SK-N-SH (cell line): ENCODE measurements at regions not wholly inside any gene's neighbourhood (a gene's known extent, or its start where the extent isn't known, plus 50 kb on each side); places are given as distances from the start of the nearest gene placed in this dataset.
A peak's percentile ranks its signal among the peaks of the same experiment; 100 is the strongest.

Experiments used
- CTCF ChIA-PET: fragments of 300-600, 350-600 bp; formaldehyde crosslinking; extraction: SDS; loops from one replicate; lab custom pipeline; 2021; lab: Yijun Ruan, JAX
- POLR2A ChIA-PET: fragments of 350-600 bp; sonication (Branson Sonifier 250); formaldehyde crosslinking; extraction: SDS; loops from one replicate; lab custom pipeline; 2020; ENCODE audit warnings: antibody characterized with exemption, inconsistent platforms; lab: Yijun Ruan, JAX
- DNase-seq: peaks from one replicate; pipeline ENCODE4 v3.0.0; 2012
- H2AFZ ChIP-seq: fragments of 200-600 bp; sonication (generic); 2 replicates; pipeline ENCODE4 v1.8.1; 2016; ENCODE audit warnings: antibody characterized with exemption, mild to moderate bottlenecking, low read depth
- H3F3A ChIP-seq: fragments of 200-600 bp; sonication (generic); replicated peaks from 2 replicates; pipeline ENCODE3; 2016; ENCODE audit warnings: antibody characterized with exemption, mild to moderate bottlenecking; ENCODE audit not compliant: insufficient read depth
- H3K27ac ChIP-seq, 2 experiments: fragments of 200-500 bp in 1 of 2; fragments of 200-600 bp in 1 of 2; sonication (Bioruptor generic) in 1 of 2; sonication (generic), shearing (Covaris generic) in 1 of 2; 2 replicates each; pipeline versions ENCODE4 v1.5.1 to v1.6.1; 2014 to 2016; ENCODE audit warnings: low read depth in 2 of 2, inconsistent platforms in 1 of 2, low read length in 1 of 2, mild to moderate bottlenecking in 1 of 2, mixed read lengths in 1 of 2
- H3K27me3 ChIP-seq: fragments of 200-600 bp; sonication (generic), shearing (Covaris generic); 2 replicates; pipeline ENCODE4 v1.6.1; 2016; ENCODE audit warnings: mixed run types; ENCODE audit not compliant: insufficient read depth
- H3K36me3 ChIP-seq, 2 experiments: fragments of 200-500 bp in 1 of 2; fragments of 200-600 bp in 1 of 2; sonication (Bioruptor generic) in 1 of 2; sonication (generic) in 1 of 2; replicated peaks in 1 of 2; 2 replicates each; pipeline versions ENCODE3 to v1.5.1; 2014 to 2016; ENCODE audit warnings: low read length in 1 of 2, mild to moderate bottlenecking in 1 of 2; ENCODE audit not compliant: insufficient read depth in 2 of 2, control insufficient read depth in 1 of 2
- H3K4me1 ChIP-seq, 2 experiments: fragments of 200-500 bp in 1 of 2; fragments of 200-600 bp in 1 of 2; sonication (Bioruptor generic) in 1 of 2; sonication (generic), shearing (Covaris generic) in 1 of 2; 2 replicates each; pipeline versions ENCODE4 v1.5.1 to v1.6.1; 2014 to 2016; ENCODE audit warnings: low read depth in 1 of 2, low read length in 1 of 2, mixed run types in 1 of 2; ENCODE audit not compliant: insufficient read depth in 2 of 2, control insufficient read depth in 1 of 2
- H3K4me2 ChIP-seq: fragments of 200-600 bp; sonication (generic), shearing (Covaris generic); 2 replicates; pipeline ENCODE4 v1.6.1; 2017; ENCODE audit warnings: mixed run types
- H3K4me3 ChIP-seq, 2 experiments: fragments of 200-500 bp in 1 of 2; fragments of 200-600 bp in 1 of 2; sonication (Bioruptor generic) in 1 of 2; sonication (generic), shearing (Covaris generic) in 1 of 2; 2 replicates each; pipeline versions ENCODE4 v1.5.1 to v1.8.1; 2014 to 2016; ENCODE audit warnings: low read depth in 2 of 2, inconsistent platforms in 1 of 2, low read length in 1 of 2, mild to moderate bottlenecking in 1 of 2, mixed read lengths in 1 of 2, moderate library complexity in 1 of 2
- H3K79me2 ChIP-seq: fragments of 200-600 bp; sonication (generic); 2 replicates; pipeline ENCODE4 v1.8.1; 2017; ENCODE audit warnings: mild to moderate bottlenecking; ENCODE audit not compliant: insufficient read depth
- H3K9ac ChIP-seq: fragments of 200-600 bp; sonication (generic); 2 replicates; pipeline ENCODE4 v1.6.1; 2017; ENCODE audit warnings: mixed run types
- H3K9me2 ChIP-seq: fragments of 200-600 bp; sonication (generic); 2 replicates; pipeline ENCODE4 v1.6.1; 2017; ENCODE audit warnings: mixed run types
- H3K9me3 ChIP-seq: fragments of 200-600 bp; sonication (generic); 2 replicates; pipeline ENCODE4 v1.6.1; 2017; ENCODE audit warnings: mixed run types, mild to moderate bottlenecking, moderate library complexity
- H4K20me1 ChIP-seq: fragments of 200-600 bp; sonication (generic); 2 replicates; pipeline ENCODE4 v1.6.1; 2017; ENCODE audit warnings: mild to moderate bottlenecking, mixed run types; ENCODE audit not compliant: insufficient read depth
- CTCF ChIP-seq: fragments of 200-600 bp; sonication (generic); IDR thresholded peaks from 2 replicates; pipeline ENCODE4 v1.6.1; 2017; ENCODE audit warnings: antibody characterized with exemption, mild to moderate bottlenecking, moderate library complexity
- EP300 ChIP-seq, 2 experiments: IDR thresholded peaks; 2 replicates each; pipeline versions ENCODE4 v1.4.0 to v1.6.1; 2012; ENCODE audit warnings: borderline replicate concordance in 1 of 2, low read depth in 1 of 2, low read length in 1 of 2
- EZH2phosphoT487 ChIP-seq: fragments of 200-600 bp; sonication (generic); IDR thresholded peaks from 2 replicates; pipeline ENCODE4 v1.6.1; 2017; ENCODE audit warnings: low read depth, mixed run types, mild to moderate bottlenecking, antibody characterized with exemption, moderate library complexity, borderline replicate concordance
- FOXM1 ChIP-seq: IDR thresholded peaks from 2 replicates; pipeline ENCODE4 v1.4.0; 2012; ENCODE audit warnings: low read depth, mild to moderate bottlenecking
- JUND ChIP-seq: IDR thresholded peaks from 2 replicates; pipeline ENCODE4 v1.4.0; 2012
- MAX ChIP-seq: IDR thresholded peaks from 2 replicates; pipeline ENCODE4 v1.4.0; 2012; ENCODE audit warnings: low read depth
- NFIC ChIP-seq: IDR thresholded peaks from 2 replicates; pipeline ENCODE4 v1.4.0; 2012; ENCODE audit warnings: borderline replicate concordance
- NRF1 ChIP-seq: IDR thresholded peaks from 2 replicates; pipeline ENCODE4 v1.6.1; 2012; ENCODE audit warnings: low read depth, mild to moderate bottlenecking, low read length
- PBX3 ChIP-seq: IDR thresholded peaks from 2 replicates; pipeline ENCODE4; 2012
- POLR2AphosphoS5 ChIP-seq: IDR thresholded peaks from 2 replicates; pipeline ENCODE4 v1.6.1; 2012; ENCODE audit warnings: low read depth, low read length
- SIN3A ChIP-seq: IDR thresholded peaks from 2 replicates; pipeline ENCODE4 v1.6.1; 2012; ENCODE audit warnings: low read depth, mild to moderate bottlenecking, low read length, moderate library complexity, borderline replicate concordance
- SMC3 ChIP-seq: IDR thresholded peaks from 2 replicates; pipeline ENCODE4 v1.6.1; 2012; ENCODE audit warnings: low read depth, low read length, improper control_type of control experiment
- TAF1 ChIP-seq: IDR thresholded peaks from 2 replicates; pipeline ENCODE4 v1.6.1; 2012; ENCODE audit warnings: low read depth, mild to moderate bottlenecking, low read length, moderate library complexity, borderline replicate concordance
- TCF12 ChIP-seq: IDR thresholded peaks from 2 replicates; pipeline ENCODE4 v1.4.0; 2012
- TEAD4 ChIP-seq: IDR thresholded peaks from 2 replicates; pipeline ENCODE4 v1.4.0; 2012; ENCODE audit warnings: mild to moderate bottlenecking, borderline replicate concordance; ENCODE audit not compliant: insufficient read depth
- USF1 ChIP-seq: IDR thresholded peaks from 2 replicates; pipeline ENCODE4 v1.4.0; 2012; ENCODE audit warnings: low read depth, borderline replicate concordance
- USF2 ChIP-seq: fragments of 150-350 bp; IDR thresholded peaks from 2 replicates; pipeline ENCODE4 v1.6.1; 2017; ENCODE audit warnings: antibody characterized with exemption, low read length, low read depth, borderline replicate concordance
- YY1 ChIP-seq: IDR thresholded peaks from 2 replicates; pipeline ENCODE4 v1.4.0; 2012; ENCODE audit warnings: low read depth, mild to moderate bottlenecking
- ZBTB33 ChIP-seq: IDR thresholded peaks from 2 replicates; pipeline ENCODE4 v1.4.0; 2012; ENCODE audit warnings: low read depth, borderline replicate concordance
- WGBS: methylation state at CpG from one replicate; pipeline ENCODE4 v1.1.6; 2017; ENCODE audit warnings: low lambda C conversion rate; 5-methylcytosine and 5-hydroxymethylcytosine counted together

GRCh38 chr13:109670776-109671175 lies 115.6 kb downstream of the IRS2 start:
- WGBS = 95% methylated on average over 5 of the region's 5 CpGs
- POLR2A ChIA-PET = no interaction called here

More at GRCh38 chr13:109670776-109671175, 115.6 kb downstream of the IRS2 start:
- Histone ChIP-seq H3K9ac (no peak overlapping the region), H3K27ac (peak overlapping the region in 1 of 2 experiments; percentile 100; a peak in 2 of 4 replicates), H3K4me2 (no peak overlapping the region), H3K4me3 (no peak overlapping the region), H4K20me1 (no peaks in the 10 kb centered on the region), H3K4me1 (peaks cover 7 to 39% of the 10 kb centered on the region in 2 experiments; a peak in 3 of 4 replicates), H3K27me3 (no peaks in the 10 kb centered on the region), H2AFZ (no peak overlapping the region), H3K9me2 (no peaks in the 10 kb centered on the region), H3K79me2 (no peaks in the 10 kb centered on the region), H3F3A (no peaks in the 10 kb centered on the region), H3K36me3 (no peaks in the 10 kb centered on the region), H3K9me3 (no peaks in the 10 kb centered on the region)
- TF ChIP-seq USF2 (no peak), PBX3 (no peak), EZH2phosphoT487 (no peak), FOXM1 (no peak), NFIC (no peak), TAF1 (no peak), YY1 (no peak), MAX (no peak), CTCF (no peak), SIN3A (no peak), ZBTB33 (no peak), JUND (no peak), USF1 (no peak), TCF12 (no peak), EP300 (IDR thresholded peaks at IDR 0.05; ENCODE audit: borderline replicate concordance in 1 of 2, low read depth in 1 of 2, low read length in 1 of 2) (no peak), NRF1 (no peak), TEAD4 (no peak), POLR2AphosphoS5 (no peak), SMC3 (no peak)
- no peak for DNase-seq
- CTCF ChIA-PET = interaction anchor here (0.7 kb wide), 1 partner anchor 79 kb away, joined by 3 read pairs; no protein-coding TSS in a partner anchor
